Astrocyte (in vitro differentiated cells and primary cell): ENCODE measurements at regions not wholly inside any gene's neighbourhood (a gene's known extent, or its start where the extent isn't known, plus 50 kb on each side); places are given as distances from the start of the nearest gene placed in this dataset.
"Not testable (repeated sequence)": the region's sequence is repeated elsewhere in the genome, so short reads cannot be mapped to it uniquely, and the experiment has no call there.

Experiments used
- DNase-seq: peaks from one replicate; pipeline ENCODE4 v3.0.0-alpha.2; 2010; ENCODE audit warnings: low read depth
- FAIRE-seq: peaks from 2 replicates; lab custom pipeline; 2011; peaks lifted over from hg19 to GRCh38; lab: Jason Lieb, UNC
- H2AFZ ChIP-seq: 2 replicates; pipeline ENCODE4 v1.6.0; 2012; ENCODE audit warnings: low read depth, low read length, inconsistent platforms
- H3K27ac ChIP-seq: 2 replicates; pipeline ENCODE4 v1.5.1; 2011; ENCODE audit warnings: low read depth, low read length, inconsistent platforms
- H3K27me3 ChIP-seq: 2 replicates; pipeline ENCODE4 v1.6.0; 2011; ENCODE audit warnings: low read length, inconsistent platforms; ENCODE audit not compliant: insufficient read depth
- H3K36me3 ChIP-seq: 2 replicates; pipeline ENCODE4 v1.5.1; 2011; ENCODE audit warnings: low read length, inconsistent platforms; ENCODE audit not compliant: insufficient read depth
- H3K4me1 ChIP-seq: 2 replicates; pipeline ENCODE4 v1.5.1; 2011; ENCODE audit warnings: low read length, inconsistent platforms; ENCODE audit not compliant: insufficient read depth
- H3K4me2 ChIP-seq: 2 replicates; pipeline ENCODE4 v1.6.0; 2012; ENCODE audit warnings: low read length, inconsistent platforms
- H3K4me3 ChIP-seq: 2 replicates; pipeline ENCODE4 v1.5.1; 2011; ENCODE audit warnings: low read depth, mild to moderate bottlenecking, low read length, inconsistent platforms; ENCODE audit not compliant: insufficient read depth
- H3K79me2 ChIP-seq: 2 replicates; pipeline ENCODE4 v1.6.0; 2012; ENCODE audit warnings: mild to moderate bottlenecking, low read length, inconsistent platforms; ENCODE audit not compliant: insufficient read depth
- H3K9ac ChIP-seq: 2 replicates; pipeline ENCODE4 v1.6.0; 2012; ENCODE audit warnings: mild to moderate bottlenecking, low read length, inconsistent platforms
- H3K9me3 ChIP-seq: 2 replicates; pipeline ENCODE4 v1.5.1; 2012; ENCODE audit warnings: low read depth, mild to moderate bottlenecking, low read length, inconsistent platforms; ENCODE audit not compliant: insufficient read depth
- H4K20me1 ChIP-seq: 2 replicates; pipeline ENCODE4 v1.6.0; 2012; ENCODE audit warnings: low read length, inconsistent platforms; ENCODE audit not compliant: insufficient read depth
- H3K27ac Mint-ChIP-seq: one replicate; pipeline ENCODE4 v1.8.0; 2021; ENCODE audit warnings: mild to moderate bottlenecking, mixed read lengths; ENCODE audit not compliant: unreplicated experiment
- H3K27me3 Mint-ChIP-seq: one replicate; pipeline ENCODE4 v1.8.0; 2021; ENCODE audit warnings: low read depth, mixed read lengths; ENCODE audit not compliant: unreplicated experiment
- H3K36me3 Mint-ChIP-seq: one replicate; pipeline ENCODE4 v1.8.0; 2021; ENCODE audit warnings: low read depth, mixed read lengths; ENCODE audit not compliant: unreplicated experiment
- H3K4me1 Mint-ChIP-seq: one replicate; pipeline ENCODE4 v1.8.0; 2021; ENCODE audit warnings: low read depth, mixed read lengths; ENCODE audit not compliant: unreplicated experiment
- H3K4me3 Mint-ChIP-seq: one replicate; pipeline ENCODE4 v1.8.0; 2021; ENCODE audit warnings: mild to moderate bottlenecking, moderate library complexity, mixed read lengths; ENCODE audit not compliant: unreplicated experiment
- H3K9me3 Mint-ChIP-seq: one replicate; pipeline ENCODE4 v1.8.0; 2021; ENCODE audit warnings: mild to moderate bottlenecking, mixed read lengths; ENCODE audit not compliant: unreplicated experiment
- CTCF ChIP-seq: IDR thresholded peaks from 2 replicates; pipeline ENCODE4 v1.5.1; 2011; ENCODE audit warnings: low read depth, mild to moderate bottlenecking, inconsistent platforms, low read length, moderate library complexity; ENCODE audit not compliant: insufficient read depth
- EZH2 ChIP-seq: IDR thresholded peaks from 2 replicates; pipeline ENCODE4 v1.6.1; 2012; ENCODE audit warnings: mild to moderate bottlenecking, low read length, inconsistent platforms; ENCODE audit not compliant: insufficient read depth

GRCh38 chr5:167381457-167381856 lies 910.0 kb upstream of the WWC1 start:
- Histone ChIP-seq H3K4me1 (no peaks in the 10 kb centered on the region), H3K79me2 (no peaks in the 10 kb centered on the region), H2AFZ (no peak overlapping the region), H3K9me3 (no peaks in the 10 kb centered on the region), H3K4me3 (no peak overlapping the region), H3K27me3 (no peaks in the 10 kb centered on the region), H3K9ac (no peak overlapping the region), H3K36me3 (no peaks in the 10 kb centered on the region), H4K20me1 (no peaks in the 10 kb centered on the region), H3K4me2 (no peak overlapping the region), H3K27ac (no peak overlapping the region)
- Mint-ChIP-seq H3K4me1 (no peaks in the 10 kb centered on the region), H3K27ac (no peak overlapping the region), H3K4me3 (no peak overlapping the region), H3K36me3 (no peaks in the 10 kb centered on the region), H3K27me3 (no peaks in the 10 kb centered on the region), H3K9me3 (no peaks in the 10 kb centered on the region)
- DNase-seq = no peak
- no peak for FAIRE-seq
- TF ChIP-seq CTCF = no peak
- no peak for TF ChIP-seq EZH2

- H3K4me3 Mint-ChIP-seq = no peak overlapping the region
- no peaks in the 10 kb centered on the region for H3K36me3 Mint-ChIP-seq
- H3K9me3 Mint-ChIP-seq = peaks cover 6% of the 10 kb centered on the region
- Histone ChIP-seq H3K27me3 (no peaks in the 10 kb centered on the region), H3K4me3 (no peak overlapping the region), H4K20me1 (no peaks in the 10 kb centered on the region), H3K36me3 (no peaks in the 10 kb centered on the region), H3K4me2 (no peak overlapping the region), H3K9ac (no peak overlapping the region), H2AFZ (no peak overlapping the region), H3K9me3 (no peaks in the 10 kb centered on the region), H3K79me2 (no peaks in the 10 kb centered on the region), H3K27ac (no peak overlapping the region), H3K4me1 (no peaks in the 10 kb centered on the region)
- H3K4me1 Mint-ChIP-seq = peaks cover 3% of the 10 kb centered on the region
- no peak for TF ChIP-seq CTCF
- TF ChIP-seq EZH2 = no peak
- no peak overlapping the region for H3K27ac Mint-ChIP-seq
- DNase-seq = peak; percentile 4
- H3K27me3 Mint-ChIP-seq = peaks cover 1% of the 10 kb centered on the region
- FAIRE-seq = no peak
Observed at GRCh38 chr5:167389537-167389936, 901.9 kb upstream of the WWC1 start.

- H3K9me3 ChIP-seq, H4K20me1 ChIP-seq, FAIRE-seq, H3K79me2 ChIP-seq, H3K4me1 Mint-ChIP-seq, DNase-seq, H3K4me2 ChIP-seq, H2AFZ ChIP-seq, H3K4me3 ChIP-seq, H3K36me3 ChIP-seq, H3K9ac ChIP-seq, H3K27me3 Mint-ChIP-seq, H3K36me3 Mint-ChIP-seq, H3K27ac ChIP-seq, H3K27me3 ChIP-seq, H3K4me1 ChIP-seq, H3K4me3 Mint-ChIP-seq, H3K9me3 Mint-ChIP-seq, H3K27ac Mint-ChIP-seq: not testable (repeated sequence)
Observed at GRCh38 chr5:167391286-167391685, 900.2 kb upstream of the WWC1 start.
